ENCODE measurements at regions not wholly inside any gene's neighbourhood (a gene's known extent, or its start where the extent isn't known, plus 50 kb on each side); places are given as distances from the start of the nearest gene placed in this dataset.

DNA sequence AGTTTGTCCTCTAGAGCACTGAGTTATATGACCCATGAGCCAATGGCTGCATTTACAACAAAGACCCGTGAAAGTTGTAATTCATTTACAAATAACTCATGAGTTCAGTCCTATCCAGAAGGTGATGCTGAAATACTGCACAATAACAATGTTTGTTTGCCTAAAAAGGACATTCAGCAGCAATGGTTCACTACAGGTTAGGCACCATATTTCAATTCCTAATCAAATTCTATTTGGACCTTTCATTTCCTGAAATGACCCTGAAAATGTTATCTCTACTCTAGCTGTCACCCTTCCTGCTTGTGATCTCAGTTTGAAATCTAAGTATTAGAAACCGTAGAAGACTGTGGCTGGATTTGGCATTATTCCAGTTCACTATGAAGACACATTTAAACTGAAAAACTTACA, 191.2 kb upstream of the SAMSN1 start:
- TF ChIP-seq SIN3A (IDR thresholded peaks at IDR 0.05; ENCODE audit: borderline replicate concordance, insufficient read depth, low read length), result no peak
- TF ChIP-seq, protein P1, sequence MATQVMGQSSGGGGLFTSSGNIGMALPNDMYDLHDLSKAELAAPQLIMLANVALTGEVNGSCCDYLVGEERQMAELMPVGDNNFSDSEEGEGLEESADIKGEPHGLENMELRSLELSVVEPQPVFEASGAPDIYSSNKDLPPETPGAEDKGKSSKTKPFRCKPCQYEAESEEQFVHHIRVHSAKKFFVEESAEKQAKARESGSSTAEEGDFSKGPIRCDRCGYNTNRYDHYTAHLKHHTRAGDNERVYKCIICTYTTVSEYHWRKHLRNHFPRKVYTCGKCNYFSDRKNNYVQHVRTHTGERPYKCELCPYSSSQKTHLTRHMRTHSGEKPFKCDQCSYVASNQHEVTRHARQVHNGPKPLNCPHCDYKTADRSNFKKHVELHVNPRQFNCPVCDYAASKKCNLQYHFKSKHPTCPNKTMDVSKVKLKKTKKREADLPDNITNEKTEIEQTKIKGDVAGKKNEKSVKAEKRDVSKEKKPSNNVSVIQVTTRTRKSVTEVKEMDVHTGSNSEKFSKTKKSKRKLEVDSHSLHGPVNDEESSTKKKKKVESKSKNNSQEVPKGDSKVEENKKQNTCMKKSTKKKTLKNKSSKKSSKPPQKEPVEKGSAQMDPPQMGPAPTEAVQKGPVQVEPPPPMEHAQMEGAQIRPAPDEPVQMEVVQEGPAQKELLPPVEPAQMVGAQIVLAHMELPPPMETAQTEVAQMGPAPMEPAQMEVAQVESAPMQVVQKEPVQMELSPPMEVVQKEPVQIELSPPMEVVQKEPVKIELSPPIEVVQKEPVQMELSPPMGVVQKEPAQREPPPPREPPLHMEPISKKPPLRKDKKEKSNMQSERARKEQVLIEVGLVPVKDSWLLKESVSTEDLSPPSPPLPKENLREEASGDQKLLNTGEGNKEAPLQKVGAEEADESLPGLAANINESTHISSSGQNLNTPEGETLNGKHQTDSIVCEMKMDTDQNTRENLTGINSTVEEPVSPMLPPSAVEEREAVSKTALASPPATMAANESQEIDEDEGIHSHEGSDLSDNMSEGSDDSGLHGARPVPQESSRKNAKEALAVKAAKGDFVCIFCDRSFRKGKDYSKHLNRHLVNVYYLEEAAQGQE (IDR thresholded peaks at IDR 0.05; ENCODE audit: insufficient read depth in 1 of 2, low read depth in 2 of 2, low read length in 2 of 2), result no peak
- no peak for TF ChIP-seq FOXP2 (optimal IDR thresholded peaks at IDR 0.05; ENCODE audit: borderline replicate concordance, extremely low read depth, extremely low read length, insufficient read depth)
- TF ChIP-seq TAF1 (IDR thresholded peaks at IDR 0.05; ENCODE audit: borderline replicate concordance, insufficient read depth, low read length), result no peak
- TF ChIP-seq POLR2AphosphoS5 (IDR thresholded peaks at IDR 0.05; ENCODE audit: low read depth, low read length), result no peak

DNA sequence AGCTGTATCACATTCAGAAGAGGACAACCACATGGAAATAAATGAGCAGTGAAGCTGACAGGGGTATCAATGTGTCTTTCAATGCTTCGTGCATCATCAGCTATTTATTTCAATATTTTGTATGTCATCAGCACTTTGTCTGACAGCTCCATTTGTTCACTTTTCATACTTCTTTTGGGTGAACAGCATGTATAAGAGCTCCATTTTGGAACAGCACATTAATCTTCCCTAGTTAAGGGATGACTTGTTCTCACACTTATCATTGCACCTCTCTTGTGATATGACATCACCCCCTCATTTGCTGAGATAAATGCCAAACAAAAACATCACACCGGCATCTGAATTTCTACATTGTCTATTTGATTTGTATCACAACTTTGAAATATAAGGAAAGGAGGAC, 190.6 kb upstream of the SAMSN1 start:
- no peak for TF ChIP-seq TAF1 (IDR thresholded peaks at IDR 0.05; ENCODE audit: borderline replicate concordance, insufficient read depth, low read length)
- TF ChIP-seq, protein P1 (IDR thresholded peaks at IDR 0.05; ENCODE audit: insufficient read depth in 1 of 2, low read depth in 2 of 2, low read length in 2 of 2), result no peak
- TF ChIP-seq POLR2AphosphoS5 (IDR thresholded peaks at IDR 0.05; ENCODE audit: low read depth, low read length), result no peak
- no peak for TF ChIP-seq FOXP2 (optimal IDR thresholded peaks at IDR 0.05; ENCODE audit: borderline replicate concordance, extremely low read depth, extremely low read length, insufficient read depth)

DNA sequence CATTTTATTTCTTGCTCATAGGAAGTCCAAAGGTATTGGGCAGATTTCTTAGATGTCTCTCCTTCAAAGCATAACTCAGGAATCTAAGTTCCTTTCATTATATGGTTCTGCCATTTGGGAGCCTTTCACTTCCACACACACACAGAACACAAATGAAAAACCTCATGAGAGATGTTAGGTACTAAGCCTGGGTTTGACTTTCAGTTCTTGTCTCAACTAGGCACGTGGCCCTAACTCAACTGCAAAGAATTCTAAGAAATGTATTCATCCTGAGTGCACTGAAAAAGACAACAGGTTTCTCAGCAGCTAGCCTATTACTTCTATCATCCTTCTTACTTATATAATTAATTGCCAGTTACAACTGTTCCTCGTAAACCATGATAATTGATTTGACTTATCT, 190.0 kb upstream of the SAMSN1 start:
- TF ChIP-seq POLR2AphosphoS5 (IDR thresholded peaks at IDR 0.05; ENCODE audit: low read depth, low read length) (no peak), FOXP2 (optimal IDR thresholded peaks at IDR 0.05; ENCODE audit: borderline replicate concordance, extremely low read depth, extremely low read length, insufficient read depth) (no peak), SIN3A (IDR thresholded peaks at IDR 0.05; ENCODE audit: borderline replicate concordance, insufficient read depth, low read length) (no peak), TAF1 (IDR thresholded peaks at IDR 0.05; ENCODE audit: borderline replicate concordance, insufficient read depth, low read length) (no peak)
- TF ChIP-seq, protein P1 (IDR thresholded peaks at IDR 0.05; ENCODE audit: insufficient read depth in 1 of 2, low read depth in 2 of 2, low read length in 2 of 2), result no peak

DNA sequence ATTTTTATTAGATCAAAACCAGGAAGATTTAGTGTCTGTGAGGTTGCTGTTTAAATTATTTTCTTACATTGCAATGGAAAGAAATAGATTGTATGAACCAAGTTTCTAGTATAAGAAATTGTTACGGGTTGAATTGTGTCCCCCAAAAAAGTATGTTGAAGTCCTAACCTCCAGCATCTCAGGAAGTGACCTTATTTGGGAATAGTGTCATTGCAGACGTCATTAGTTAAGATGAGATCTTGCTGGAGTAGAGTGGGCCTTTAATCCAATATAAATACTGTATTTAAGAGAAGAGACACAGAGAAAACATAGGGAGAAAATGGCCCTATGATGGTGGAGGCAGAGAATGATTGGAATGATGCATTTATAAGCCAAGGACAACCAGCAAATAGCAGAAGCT, 188.7 kb upstream of the SAMSN1 start:
- TF ChIP-seq FOXP2 (optimal IDR thresholded peaks at IDR 0.05; ENCODE audit: borderline replicate concordance, extremely low read depth, extremely low read length, insufficient read depth), result no peak
- TF ChIP-seq SIN3A (IDR thresholded peaks at IDR 0.05; ENCODE audit: borderline replicate concordance, insufficient read depth, low read length), result no peak
- TF ChIP-seq POLR2AphosphoS5 (IDR thresholded peaks at IDR 0.05; ENCODE audit: low read depth, low read length), result no peak
- no peak for TF ChIP-seq TAF1 (IDR thresholded peaks at IDR 0.05; ENCODE audit: borderline replicate concordance, insufficient read depth, low read length)
- TF ChIP-seq, protein P1 (IDR thresholded peaks at IDR 0.05; ENCODE audit: insufficient read depth in 1 of 2, low read depth in 2 of 2, low read length in 2 of 2), result no peak

DNA sequence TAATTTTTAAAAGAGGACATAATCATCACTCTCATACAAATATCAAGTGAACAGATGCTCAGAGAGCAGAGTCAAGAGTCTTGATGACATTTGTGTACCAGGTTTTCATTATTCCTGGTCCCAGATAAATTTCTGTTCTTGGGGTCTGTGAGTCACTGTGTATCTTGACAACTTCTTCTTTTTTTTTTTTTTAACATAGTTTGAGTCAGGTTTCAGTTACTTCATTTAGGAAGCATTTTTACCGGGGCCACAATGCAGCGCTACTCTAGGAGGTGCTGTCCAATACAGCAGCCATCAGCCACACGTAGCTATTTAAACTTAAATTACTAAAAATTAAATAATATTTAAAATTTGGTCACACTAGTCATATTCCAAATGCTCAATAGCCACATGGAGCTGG, 188.1 kb upstream of the SAMSN1 start:
- TF ChIP-seq, protein P1 (IDR thresholded peaks at IDR 0.05; ENCODE audit: insufficient read depth in 1 of 2, low read depth in 2 of 2, low read length in 2 of 2), result no peak
- no peak for TF ChIP-seq TAF1 (IDR thresholded peaks at IDR 0.05; ENCODE audit: borderline replicate concordance, insufficient read depth, low read length)
- no peak for TF ChIP-seq SIN3A (IDR thresholded peaks at IDR 0.05; ENCODE audit: borderline replicate concordance, insufficient read depth, low read length)
- TF ChIP-seq POLR2AphosphoS5 (IDR thresholded peaks at IDR 0.05; ENCODE audit: low read depth, low read length), result no peak

Measured in PFSK-1 (cell line).